Astrocyte of the cerebellum (primary cell): ENCODE measurements at regions not wholly inside any gene's neighbourhood (a gene's known extent, or its start where the extent isn't known, plus 50 kb on each side); places are given as distances from the start of the nearest gene placed in this dataset.

Experiments used
- DNase-seq: peaks from one replicate; pipeline ENCODE4 v3.0.0-alpha.2; 2011; ENCODE audit warnings: low read depth
- H3K4me3 ChIP-seq: 2 replicates; pipeline ENCODE4 v1.5.1; 2011; ENCODE audit warnings: mild to moderate bottlenecking, low read depth, low read length, moderate library complexity
- in situ Hi-C: cut with HindIII; loops from 2 replicates; pipeline ENCODE4 v1.10.0; 2017; ENCODE audit warnings: low sequenced_read_pairs
- TF ChIP-seq, protein P1 (sequence below): IDR thresholded peaks from 2 replicates; pipeline ENCODE4 v1.5.1; 2012; ENCODE audit warnings: low read length, low read depth, moderate library complexity, mild to moderate bottlenecking; ENCODE audit errors: missing control alignments

GRCh38 chr21:14863745-14864210 lies 201.0 kb downstream of the NRIP1 start:
- in situ Hi-C loops = no loop called here
- no peak for DNase-seq

DNA sequence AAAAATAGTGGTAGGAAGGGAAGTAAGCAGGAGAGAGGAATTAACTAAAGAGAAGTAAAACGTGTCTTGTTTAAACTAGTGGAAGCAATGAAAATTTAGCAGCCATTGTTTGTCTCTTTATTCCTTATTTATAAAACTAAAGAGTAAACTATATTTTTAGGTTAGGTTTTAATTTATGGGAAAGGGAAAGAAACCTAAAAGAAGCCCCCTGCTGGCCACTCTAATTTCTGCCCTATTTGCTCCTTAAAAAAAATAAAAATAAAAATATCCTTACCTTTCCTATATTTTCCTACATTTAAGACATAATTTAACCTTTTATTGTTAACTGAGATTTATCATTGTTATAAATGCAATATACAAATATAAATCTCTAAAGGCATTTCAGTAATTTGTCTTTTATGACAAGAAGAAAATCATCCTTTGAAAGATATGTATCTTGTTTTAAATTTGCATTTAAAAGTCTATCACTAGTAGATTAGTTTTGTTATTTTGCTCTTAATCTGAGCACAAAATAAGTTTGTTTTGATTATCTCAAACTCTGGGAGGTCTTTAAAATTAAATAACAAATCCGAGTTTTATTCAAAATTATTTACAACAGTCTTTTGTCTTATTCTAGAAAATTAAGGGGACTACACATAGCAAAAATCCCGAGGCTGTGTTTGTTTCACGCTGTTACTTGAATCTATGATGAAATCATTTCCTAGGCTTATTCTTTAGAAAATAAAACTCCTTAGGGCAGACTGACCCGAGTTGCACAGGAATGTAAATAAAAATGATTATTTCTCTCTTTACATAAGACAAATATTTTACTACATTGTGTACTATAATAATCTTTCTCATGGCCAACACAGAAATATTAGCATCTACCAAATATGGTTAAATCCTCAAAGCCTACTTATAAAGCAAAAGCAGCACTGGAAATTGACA lies 201.7 kb downstream of the NRIP1 start:
- no peak for DNase-seq

More at GRCh38 chr21:14863745-14864210, 201.0 kb downstream of the NRIP1 start:
- no peak overlapping the region for H3K4me3 ChIP-seq
- TF ChIP-seq, protein P1, sequence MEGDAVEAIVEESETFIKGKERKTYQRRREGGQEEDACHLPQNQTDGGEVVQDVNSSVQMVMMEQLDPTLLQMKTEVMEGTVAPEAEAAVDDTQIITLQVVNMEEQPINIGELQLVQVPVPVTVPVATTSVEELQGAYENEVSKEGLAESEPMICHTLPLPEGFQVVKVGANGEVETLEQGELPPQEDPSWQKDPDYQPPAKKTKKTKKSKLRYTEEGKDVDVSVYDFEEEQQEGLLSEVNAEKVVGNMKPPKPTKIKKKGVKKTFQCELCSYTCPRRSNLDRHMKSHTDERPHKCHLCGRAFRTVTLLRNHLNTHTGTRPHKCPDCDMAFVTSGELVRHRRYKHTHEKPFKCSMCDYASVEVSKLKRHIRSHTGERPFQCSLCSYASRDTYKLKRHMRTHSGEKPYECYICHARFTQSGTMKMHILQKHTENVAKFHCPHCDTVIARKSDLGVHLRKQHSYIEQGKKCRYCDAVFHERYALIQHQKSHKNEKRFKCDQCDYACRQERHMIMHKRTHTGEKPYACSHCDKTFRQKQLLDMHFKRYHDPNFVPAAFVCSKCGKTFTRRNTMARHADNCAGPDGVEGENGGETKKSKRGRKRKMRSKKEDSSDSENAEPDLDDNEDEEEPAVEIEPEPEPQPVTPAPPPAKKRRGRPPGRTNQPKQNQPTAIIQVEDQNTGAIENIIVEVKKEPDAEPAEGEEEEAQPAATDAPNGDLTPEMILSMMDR = no peak

GRCh38 chr21:14858311-14858710 lies 206.5 kb downstream of the NRIP1 start:
- TF ChIP-seq, protein P1 = no peak
- H3K4me3 ChIP-seq = no peak overlapping the region
- DNase-seq = no peak
- in situ Hi-C loops = no loop called here

More for the DNA sequence above, 201.7 kb downstream of the NRIP1 start:
- in situ Hi-C loops = no loop called here
- H3K4me3 ChIP-seq = no peak overlapping the region
- TF ChIP-seq, protein P1 = peak; percentile 62

DNA sequence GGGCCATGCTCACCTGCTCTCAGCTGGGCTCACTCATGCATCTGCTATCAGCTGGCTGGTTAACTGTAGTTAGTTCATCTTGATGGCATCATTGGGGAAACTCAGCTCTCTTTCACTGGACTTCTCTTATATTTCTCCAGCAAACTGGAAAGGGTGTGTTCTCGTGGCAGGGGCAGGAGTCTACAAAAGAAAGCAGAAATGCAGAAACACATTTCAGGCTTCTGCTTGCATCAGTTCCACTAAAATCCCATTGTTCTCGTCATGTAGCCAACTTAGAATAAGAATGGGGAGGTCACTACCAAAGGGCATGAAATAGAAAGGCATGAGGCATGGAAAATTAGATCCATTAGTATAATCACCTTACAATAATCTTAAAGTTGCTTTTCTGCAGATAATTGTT lies 207.3 kb downstream of the NRIP1 start:
- no peak overlapping the region for H3K4me3 ChIP-seq
- in situ Hi-C loops = no loop called here
- no peak for DNase-seq
- TF ChIP-seq, protein P1 = no peak

DNA sequence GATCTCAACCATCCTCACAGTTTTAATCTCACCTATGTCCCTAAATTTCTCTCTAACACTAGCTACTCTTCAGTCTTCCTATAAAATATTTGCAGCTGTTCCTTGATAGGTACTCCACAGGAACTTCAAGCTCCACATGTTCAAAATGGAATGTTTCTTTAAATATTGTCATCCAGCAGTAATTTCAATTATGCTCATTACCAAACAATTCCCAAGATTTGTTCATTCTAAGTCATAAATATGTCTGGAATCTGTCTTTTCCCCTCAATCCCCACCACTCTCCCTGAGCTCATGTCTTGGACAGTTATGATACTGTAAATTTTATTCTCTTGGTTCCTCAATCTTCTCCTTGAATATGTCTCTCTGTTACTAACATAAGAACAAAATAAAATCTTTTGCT lies 214.4 kb downstream of the NRIP1 start:
- in situ Hi-C loops = no loop called here
- H3K4me3 ChIP-seq = no peak overlapping the region
- no peak for DNase-seq
- TF ChIP-seq, protein P1 = no peak

- in situ Hi-C loops = no loop called here
Measured at GRCh38 chr21:14846621-14847020, 218.2 kb downstream of the NRIP1 start.

More at GRCh38 chr21:14846621-14847020, 218.2 kb downstream of the NRIP1 start:
- TF ChIP-seq, protein P1 = no peak
- no peak for DNase-seq
- H3K4me3 ChIP-seq = no peak overlapping the region
